GM18517 (cell line): ENCODE measurements at regions not wholly inside any gene's neighbourhood (a gene's known extent, or its start where the extent isn't known, plus 50 kb on each side); places are given as distances from the start of the nearest gene placed in this dataset.

Experiments
- ATAC-seq: cut with Tn5 transposase; IDR thresholded peaks from one replicate; pipeline ENCODE4 v1.9.1; 2021; ENCODE audit warnings: mild to moderate bottlenecking, moderate library complexity; ENCODE audit not compliant: unreplicated experiment

DNA sequence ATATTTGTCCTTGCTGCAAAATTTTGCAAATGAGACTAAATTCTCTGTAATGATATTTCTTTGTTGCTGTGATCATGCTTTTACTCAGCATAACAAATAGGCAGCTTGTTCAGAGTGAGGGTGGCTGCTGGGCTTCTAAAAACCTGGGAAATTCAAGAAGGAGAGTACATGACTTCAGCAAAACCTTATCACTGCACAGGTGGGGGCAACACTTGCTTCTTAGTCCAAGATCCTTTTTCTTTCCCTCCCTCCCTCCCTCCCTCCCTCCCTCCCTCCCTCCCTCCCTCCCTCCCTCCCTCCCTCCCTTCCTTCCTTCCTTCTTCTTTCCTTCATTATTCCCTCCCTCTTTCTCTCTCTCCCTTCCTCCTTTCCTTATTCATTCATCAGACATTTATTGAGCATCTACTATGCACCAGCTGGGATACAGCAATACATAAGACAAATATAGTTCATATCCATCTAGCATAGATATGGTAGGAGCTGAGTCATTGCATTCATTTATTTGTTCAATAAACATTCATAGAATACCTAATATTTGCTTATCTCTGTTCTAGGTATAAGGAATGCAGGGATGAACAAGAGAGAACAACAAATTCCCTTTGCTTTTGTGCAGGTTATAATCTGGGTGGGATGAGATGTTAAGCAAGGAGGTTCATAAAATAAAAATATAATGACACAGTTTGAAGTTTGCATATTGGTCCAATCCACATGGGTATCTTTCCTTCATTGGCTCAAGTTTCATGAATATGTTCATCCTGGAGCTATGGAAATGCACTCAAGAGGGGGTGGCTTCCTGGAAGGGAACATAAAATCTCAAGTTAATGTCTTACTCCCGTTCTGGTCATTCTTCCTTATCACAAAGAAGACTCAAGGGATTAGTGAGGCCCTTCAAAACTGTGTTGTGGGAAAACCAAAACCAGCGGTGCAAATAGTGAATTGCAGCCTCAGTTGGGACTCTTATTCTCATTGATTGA lies 210.7 kb downstream of the PDCD6IP start:
- no peak for ATAC-seq

DNA sequence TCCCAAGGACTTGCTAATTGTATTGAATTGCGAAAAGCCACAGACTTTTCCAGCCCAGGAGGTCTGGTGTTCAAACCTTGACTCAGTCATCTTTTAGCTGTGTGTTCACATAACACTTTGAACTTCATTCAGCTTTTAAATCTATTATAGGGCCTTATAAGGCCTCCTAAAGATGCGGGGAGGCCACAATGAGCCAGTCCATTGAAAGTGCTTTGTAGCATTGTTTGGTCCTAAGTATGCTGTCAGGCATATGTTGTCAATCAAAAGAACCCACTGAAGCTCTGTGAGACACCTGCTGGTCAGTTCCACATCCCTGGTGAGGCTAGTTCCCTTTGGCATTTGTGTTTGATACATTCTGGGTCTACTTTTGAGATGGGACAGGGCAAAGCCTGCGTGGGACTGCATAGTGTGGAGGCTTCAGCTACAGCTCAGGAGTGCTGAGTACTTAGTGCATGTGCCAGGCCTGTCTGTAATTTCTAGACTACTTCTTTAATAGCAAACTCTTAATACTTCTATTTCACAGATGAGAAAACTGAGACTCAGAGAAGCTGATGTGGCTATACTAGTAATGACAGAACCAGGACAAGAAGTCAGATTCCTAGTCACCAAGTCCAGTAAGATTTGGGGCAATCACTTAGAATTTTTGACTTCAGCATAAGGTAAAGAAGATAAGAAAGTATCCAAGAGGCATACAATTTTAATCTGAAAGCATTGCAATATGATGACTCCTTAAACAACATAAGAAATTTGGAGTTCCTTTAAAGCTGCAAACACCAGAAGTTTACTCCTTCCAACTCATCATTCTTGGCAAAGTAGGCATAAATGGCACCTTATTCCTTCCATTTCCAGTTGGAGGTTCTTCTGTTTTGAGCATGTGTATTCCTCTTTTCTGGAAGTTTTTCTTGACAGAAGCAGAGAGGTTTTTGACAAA lies 213.0 kb downstream of the PDCD6IP start:
- ATAC-seq: no peak

DNA sequence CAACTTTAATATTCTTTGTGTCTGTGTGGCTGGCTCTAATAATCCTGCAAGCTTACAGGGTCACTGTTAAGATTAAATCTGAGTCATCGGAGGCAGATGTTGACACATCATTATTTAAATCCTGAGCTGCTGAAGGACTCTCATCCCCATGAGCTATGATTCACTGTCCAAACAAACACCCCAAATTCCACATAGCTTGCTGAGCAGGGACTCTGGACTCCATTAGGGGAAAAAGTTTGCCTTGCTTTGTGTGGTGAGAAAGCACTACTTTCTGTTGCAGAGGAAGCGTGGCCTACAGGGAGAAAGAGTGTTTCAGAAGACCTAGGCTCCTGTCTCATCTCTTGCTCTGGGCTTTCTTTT lies 213.7 kb downstream of the PDCD6IP start:
- no peak for ATAC-seq

DNA sequence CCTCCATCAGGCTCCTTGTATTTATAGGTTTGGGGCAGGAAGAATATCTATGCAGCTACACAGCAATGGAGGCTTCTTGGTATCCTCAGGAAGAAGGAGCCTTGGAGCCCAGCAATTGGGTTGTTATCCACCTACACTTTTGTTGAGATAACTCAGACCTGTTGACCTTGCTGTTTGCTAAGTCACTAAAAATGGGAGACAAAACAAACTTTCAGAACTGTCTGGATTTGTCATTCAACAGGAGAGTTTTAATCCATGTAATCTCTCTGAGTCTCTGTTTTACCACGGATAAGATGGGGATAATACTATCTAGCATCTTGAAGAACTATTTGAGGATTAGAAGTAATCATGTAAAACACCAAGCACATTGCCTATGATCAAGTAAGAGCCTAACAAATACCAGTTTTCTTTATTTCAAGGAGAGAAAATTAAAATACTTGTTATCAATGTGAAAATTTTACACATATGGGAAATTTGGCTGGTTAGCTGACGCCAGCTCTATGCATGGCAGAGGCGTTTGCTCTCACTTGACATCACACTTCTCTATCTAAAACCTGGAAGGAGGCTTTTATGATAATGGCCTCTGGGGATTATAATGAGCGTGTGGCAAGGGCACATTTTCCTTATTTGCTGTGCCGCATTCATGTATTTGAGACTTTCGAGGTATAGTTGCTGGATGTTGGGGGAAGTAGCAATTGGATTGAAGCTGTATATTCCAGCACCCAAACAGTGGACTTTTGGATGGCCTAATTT lies 215.6 kb downstream of the PDCD6IP start:
- no peak for ATAC-seq

DNA sequence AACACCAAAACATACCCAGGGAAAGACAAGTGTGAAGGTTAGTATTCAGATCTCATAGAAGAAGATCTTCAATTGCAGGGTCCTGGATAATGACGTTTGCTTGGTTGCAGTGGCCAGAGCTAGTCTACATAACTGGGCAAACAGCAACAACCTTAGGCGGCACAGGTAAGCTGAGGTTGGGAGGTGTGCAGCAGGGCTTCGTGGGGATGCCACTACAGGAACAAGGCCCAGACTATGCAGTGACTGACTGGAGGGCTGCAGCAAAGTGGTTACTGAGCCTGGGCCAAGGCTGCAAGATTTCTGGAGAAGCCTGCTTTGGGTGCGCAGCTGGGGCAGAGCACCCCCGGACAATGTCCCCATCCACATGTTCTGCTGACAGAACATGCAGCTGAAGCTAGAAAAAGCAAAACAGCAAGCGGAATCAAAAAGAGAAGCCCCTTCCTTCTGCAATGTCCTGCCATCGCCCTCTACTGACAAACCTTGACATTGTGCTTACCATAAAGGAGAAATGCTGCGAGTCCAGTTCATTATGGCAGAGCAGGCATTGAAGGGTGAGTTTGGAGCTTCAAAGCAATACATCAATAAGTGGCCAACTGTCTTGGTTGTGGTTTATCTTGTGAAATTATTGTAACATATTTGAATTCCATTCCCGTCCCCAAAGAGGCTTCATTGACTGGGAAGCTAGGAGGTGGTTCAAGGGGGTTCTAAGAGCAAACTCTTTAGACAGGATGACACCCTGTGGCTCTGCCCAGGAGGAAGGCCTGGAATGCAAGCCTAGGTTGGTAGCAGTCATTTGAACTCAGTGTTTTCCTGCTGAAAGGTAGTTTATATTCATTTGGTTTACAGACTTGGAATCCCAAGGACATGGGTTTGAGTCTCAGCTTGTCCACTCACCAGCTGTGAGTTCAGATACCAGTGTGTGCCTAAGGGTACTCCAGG lies 217.0 kb downstream of the PDCD6IP start:
- no peak for ATAC-seq

DNA sequence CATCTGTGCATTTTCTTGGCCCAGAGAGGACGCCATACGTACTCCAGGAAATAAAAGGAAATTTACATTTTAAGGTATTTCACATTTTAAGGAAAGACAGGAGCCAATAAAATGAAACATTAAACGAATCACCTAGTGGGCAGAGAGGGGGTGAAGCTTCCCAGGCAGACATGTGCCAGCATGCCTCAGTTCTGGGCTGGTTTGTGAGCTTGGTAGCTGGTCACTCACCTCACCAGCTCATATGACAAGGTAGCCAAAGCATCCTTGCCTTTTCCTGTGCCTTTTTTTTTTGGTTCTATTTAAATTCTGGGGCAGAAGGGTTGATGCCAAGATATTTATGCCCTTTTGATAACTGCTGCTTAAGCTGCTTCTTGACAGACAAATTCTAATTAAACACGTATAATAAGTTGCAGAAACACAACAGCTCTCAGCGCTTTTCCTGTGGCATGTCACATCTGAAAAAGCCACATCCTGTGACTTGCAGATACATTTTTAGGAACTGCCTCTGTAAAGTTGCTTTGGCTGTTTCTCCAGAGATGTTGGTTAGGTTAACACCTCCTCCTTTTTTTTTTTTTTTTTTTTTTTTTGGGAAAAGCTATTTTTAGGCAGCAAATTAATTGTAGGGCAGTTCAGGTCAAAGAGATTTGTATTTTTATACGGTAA lies 218.6 kb downstream of the PDCD6IP start:
- ATAC-seq: no peak

DNA sequence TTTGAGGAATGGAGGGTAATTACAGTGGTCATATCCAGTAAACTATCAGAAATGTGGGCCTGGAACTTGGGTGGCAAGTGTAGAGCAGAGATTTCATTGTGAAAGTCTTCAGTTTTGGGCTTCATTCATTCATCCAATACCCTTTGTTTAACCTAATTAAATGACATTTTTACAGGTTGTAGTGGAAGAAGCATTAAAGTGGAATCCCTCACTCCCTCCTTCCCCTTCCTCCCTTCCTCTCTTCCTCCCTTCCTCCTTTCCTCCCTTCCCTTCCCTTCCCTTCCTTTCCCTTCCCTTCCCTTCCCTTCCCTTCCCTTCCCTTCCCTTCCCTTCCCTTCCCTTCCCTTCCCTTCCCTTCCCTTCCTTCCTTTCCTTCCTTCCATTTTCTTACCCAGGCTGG lies 219.3 kb downstream of the PDCD6IP start:
- no peak for ATAC-seq

DNA sequence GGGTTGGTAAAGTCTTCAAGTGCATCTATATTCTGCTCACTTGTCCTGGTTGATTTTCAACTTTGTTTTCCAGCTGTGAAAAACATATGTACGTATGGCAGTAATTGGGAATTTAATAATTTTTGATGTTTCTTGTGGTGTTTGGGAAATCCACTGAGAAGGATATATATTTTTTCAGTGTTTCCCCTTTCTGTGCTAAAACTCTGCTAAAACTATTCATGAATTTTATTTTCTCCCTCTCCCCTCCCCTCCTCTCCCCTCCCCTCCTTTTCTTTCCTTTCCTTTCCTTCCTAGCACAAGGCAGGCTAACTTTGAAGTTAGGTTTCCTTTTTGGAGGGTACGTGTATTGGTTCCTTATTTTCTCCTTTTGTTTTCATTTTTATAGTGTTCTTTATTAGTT lies 220.7 kb downstream of the PDCD6IP start:
- no peak for ATAC-seq

DNA sequence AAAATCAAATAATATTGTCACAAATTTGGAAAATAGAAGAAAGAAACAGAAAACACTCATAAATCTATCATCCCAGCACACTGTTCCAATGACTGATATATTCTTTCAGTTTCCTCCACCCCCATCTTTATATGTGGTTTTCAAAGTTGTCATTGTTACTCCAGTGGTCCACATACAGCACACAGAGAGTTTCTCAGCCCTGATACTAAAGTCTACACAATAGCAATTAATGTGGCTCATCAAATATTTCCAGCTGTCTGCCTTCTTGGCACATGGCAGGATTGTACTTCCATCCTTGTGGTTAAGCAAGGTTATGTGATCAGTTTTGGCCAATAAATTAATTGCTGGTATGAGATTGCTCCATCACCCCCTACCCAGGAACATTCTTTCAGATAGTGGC lies 221.7 kb downstream of the PDCD6IP start:
- ATAC-seq: no peak

DNA sequence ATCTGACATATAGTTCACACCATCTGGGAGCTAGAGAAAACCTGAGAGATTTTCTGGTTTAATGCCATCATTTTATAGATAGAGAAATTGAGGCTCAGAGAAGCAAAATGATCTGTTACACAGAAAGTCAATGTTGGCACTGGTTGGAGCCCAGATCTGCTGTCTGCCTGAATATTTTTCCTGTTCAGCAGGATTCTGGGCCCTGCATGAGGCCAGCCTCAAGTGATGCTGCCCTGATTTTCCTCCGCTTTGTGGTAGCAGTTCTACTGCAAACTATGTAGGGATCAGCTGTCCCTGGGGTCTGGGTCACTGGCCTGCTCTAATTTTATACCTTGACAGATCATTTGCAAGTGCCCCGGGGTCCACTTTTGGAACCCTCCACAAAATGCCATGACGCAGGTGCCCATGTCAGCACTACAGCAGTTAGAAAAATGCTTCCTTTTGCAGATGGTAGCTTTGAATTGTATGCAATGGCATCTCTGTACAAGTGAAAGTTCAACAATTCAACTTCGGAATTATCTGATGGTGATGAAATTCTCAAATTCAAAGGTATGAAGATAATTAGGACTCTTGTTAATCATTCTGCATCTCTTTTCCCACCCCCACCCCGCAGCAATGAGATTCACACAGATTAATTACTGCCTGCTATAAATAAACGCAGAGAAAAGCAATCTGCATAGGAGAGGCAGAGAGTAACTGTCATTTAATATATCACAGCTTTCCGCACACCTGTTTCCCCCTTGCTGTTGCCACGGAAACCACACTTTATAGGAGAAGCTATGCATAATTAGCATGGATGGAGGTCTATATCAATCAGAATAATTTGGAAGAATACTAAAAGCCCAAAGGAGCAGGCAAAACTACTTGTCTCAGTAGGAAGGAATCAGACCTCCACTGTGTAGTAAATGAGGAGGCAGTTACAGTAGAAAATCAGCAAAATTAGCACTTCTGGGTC lies 222.6 kb downstream of the PDCD6IP start:
- no peak for ATAC-seq

DNA sequence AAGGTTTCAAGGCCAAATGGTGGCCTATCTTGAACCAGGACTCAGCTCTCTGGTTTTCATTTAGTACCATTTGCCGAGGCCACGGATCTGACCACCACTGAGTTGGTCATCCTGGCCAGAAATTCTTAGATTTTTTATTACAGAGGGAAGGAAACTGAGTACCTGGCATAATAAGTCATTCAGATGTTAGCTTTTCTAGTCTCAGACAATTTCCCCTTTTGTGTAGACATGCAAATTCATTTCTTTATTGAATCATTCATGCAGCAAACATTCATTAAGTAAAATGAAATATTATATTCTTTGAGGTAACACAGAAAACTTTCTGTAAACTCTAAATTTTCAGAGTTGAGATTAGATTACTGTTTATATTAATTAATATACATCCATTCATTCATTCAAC lies 223.7 kb downstream of the PDCD6IP start:
- no peak for ATAC-seq

DNA sequence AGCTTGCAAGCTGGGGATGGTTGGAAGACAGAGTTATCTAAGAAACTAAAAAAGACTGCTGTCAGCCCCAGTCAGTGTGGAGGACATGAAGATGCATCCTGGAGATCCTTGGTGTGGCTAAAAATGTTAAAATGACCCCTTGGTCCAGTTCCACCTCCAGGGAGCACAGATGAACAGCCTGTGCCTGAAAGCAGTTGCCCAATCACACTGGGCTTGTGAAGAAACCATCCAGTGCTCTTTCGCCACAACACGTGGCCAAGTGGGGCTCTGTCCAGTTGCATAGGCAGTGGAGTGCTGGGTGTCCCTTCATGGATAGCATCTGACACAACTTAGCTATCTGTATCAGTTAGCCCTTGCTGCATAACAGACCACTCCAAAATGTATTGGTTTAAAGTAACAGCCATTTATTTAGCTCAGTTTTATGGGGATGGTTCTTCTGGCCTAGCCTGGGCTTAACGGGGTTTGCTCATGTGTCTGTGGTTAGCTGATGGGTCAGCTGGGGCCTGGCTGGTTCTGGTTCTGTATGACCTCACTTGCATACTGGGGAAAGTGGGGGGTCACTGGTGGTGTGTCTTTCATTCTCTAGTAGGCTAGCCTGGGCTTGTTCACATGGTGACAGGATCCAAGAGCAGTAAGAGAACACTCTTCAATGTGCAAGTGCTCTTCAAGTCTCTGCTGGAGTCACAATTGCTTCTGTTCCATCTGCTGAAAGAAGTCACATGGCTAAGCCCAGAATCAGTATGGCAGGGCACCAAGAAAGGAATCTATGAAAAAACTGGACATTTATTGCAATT lies 226.2 kb downstream of the PDCD6IP start:
- ATAC-seq: no peak

DNA sequence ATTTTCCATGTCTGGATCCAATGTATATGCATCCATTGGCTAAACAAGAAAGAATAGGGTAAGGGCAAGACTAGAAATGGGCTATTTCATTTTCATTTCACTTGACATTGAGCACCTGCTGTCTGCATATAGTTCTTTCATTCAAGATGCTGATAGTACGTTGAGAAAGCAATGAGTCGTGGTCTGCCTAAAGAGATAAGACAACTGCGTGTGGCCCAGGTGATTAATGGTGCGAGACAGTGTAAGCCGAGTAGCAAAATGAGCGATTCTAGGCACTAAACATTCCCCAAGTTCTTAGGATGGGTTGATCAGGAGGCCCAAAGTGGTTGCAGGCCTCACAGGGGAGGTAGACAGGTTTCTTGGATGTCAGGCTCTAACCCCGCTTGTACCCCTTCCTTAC lies 235.4 kb downstream of the PDCD6IP start:
- ATAC-seq: no peak

DNA sequence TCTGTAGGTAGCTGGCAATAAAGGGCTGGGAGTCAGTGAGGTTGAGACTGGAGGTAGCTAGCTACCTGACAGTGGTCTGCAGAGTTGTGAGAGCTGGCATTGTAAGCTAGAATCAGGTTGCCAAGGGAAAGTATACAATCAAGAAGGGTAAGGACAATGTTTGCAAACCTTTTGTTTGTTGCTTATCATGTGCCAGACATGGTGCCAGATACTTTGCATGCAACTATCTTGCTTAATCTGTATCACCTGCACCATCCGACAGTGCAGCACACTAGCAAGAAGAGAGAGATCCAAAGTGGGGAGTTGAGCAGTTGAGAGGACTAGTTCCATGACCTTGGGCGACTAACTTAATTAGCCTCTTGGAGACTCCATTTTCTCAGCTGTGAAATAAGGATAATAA lies 236.4 kb downstream of the PDCD6IP start:
- ATAC-seq: no peak

DNA sequence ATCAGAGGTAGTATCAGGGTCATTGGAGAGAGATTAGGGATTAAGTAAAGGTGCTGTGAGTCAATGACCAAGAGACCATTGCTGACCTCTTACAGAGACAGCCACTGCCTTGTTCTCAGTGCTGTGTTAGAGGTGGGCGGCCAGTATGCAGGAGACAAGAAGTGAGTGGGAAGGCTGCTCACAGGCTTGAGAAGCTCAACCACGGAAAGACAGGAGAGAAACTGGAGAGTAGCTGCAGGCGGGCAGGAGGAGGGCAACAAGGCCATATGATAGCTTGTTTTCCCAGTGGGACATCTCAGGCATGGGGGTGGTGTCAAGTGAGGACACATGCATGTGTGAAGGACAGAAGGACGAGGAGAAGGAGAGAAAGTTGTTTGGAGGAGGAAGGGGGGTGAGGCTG lies 237.3 kb downstream of the PDCD6IP start:
- no peak for ATAC-seq

DNA sequence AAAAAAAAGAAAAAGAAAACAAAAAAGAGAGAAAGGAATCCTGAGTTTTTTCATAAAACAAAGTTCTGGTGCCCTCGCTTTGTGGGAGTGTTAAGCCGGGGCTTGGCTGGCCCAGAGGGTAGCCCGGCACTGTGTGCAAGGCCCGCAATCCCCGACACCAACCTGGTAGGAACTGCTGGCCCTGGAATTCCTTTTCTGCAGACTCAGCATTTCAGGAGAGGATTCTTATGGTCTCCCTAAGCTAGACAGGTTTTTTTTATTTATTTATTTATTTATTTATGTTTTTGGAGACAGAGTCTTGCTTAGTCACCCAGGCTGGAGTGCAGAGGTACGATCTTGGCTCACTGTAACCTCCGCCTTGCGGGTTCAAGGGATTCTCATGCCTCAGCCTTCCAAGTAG lies 238.8 kb downstream of the PDCD6IP start:
- no peak for ATAC-seq

DNA sequence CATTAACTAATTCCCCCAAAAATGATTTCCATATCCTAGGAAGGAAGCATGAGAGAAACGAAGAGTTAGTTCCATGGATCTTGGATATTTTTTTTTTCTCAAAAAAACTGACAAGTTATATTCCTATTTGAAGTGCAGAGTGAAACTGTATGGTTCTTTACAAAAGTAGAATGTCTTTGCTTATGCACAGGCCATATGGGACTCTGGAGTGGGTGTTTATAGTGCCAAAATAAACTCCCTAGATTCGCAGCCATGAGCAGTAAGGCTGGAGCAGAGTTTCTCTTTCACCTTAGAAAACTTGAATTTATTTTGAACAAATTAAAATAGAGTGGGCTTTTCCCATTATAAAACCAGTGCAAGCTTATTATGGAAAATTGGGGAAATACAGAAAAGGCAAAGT lies 239.7 kb downstream of the PDCD6IP start:
- no peak for ATAC-seq

DNA sequence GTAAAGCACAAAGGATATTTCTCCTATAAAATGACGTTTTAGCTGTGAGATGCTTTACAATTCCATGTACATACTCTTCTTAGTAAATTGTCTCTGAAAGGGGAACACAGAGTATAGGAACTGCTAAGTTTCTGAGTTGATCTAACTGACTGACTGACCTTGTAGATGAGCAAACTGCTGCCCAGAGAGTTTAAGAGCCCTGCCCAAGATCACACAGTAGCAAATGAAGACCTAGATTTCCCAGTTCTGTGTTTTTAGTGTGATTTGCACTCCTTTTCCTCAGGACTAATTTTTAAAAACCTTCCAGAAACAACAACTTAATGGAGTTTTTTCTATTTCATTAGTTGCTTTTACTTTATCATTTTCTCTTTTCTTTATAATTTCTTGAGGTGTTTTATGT lies 247.7 kb downstream of the PDCD6IP start:
- ATAC-seq: no peak
